HFF-Myc (cell line): ENCODE measurements at regions not wholly inside any gene's neighbourhood (a gene's known extent, or its start where the extent isn't known, plus 50 kb on each side); places are given as distances from the start of the nearest gene placed in this dataset.

ENCODE experiments used
- DNase-seq: peaks from one replicate; pipeline ENCODE4 v3.0.0-alpha.2; 2011; ENCODE audit warnings: low read depth; ENCODE audit errors: extremely low read depth
- H3K4me3 ChIP-seq: replicated peaks from 2 replicates; pipeline ENCODE4 v1.5.1; 2011; ENCODE audit warnings: low read depth, mild to moderate bottlenecking, control low read depth, low read length
- CTCF ChIP-seq: IDR thresholded peaks from 2 replicates; pipeline ENCODE4 v1.5.1; 2012; ENCODE audit warnings: mild to moderate bottlenecking, low read depth, low read length, control low read depth; ENCODE audit errors: missing control alignments

GRCh38 chr21:34192646-34193285, 119.4 kb downstream of the MRPS6 start:
- no peak overlapping the region for H3K4me3 ChIP-seq
- DNase-seq = no peak
- no peak for TF ChIP-seq CTCF

- H3K4me3 ChIP-seq = no peak overlapping the region
- no peak for TF ChIP-seq CTCF
- no peak for DNase-seq
Measured at GRCh38 chr21:34195335-34195734, 122.0 kb downstream of the MRPS6 start.

- H3K4me3 ChIP-seq = no peak overlapping the region
- TF ChIP-seq CTCF = no peak
Measured at GRCh38 chr21:34196996-34197395, 123.6 kb downstream of the MRPS6 start.

GRCh38 chr21:34197561-34197960, 124.2 kb downstream of the MRPS6 start:
- no peak for TF ChIP-seq CTCF
- DNase-seq = no peak
- H3K4me3 ChIP-seq = no peak overlapping the region

More at GRCh38 chr21:34196996-34197395, 123.6 kb downstream of the MRPS6 start:
- no peak for DNase-seq

GRCh38 chr21:34198231-34199120, 125.1 kb downstream of the MRPS6 start:
- no peak overlapping the region for H3K4me3 ChIP-seq
- TF ChIP-seq CTCF = no peak

GRCh38 chr21:34199121-34199910, 125.9 kb downstream of the MRPS6 start:
- no peak overlapping the region for H3K4me3 ChIP-seq
- no peak for TF ChIP-seq CTCF
- no peak for DNase-seq

More at GRCh38 chr21:34198231-34199120, 125.1 kb downstream of the MRPS6 start:
- DNase-seq = no peak
